Endodermal cell (in vitro differentiated cells): ENCODE measurements at regions not wholly inside any gene's neighbourhood (a gene's known extent, or its start where the extent isn't known, plus 50 kb on each side); places are given as distances from the start of the nearest gene placed in this dataset.

Source experiments
- DNase-seq: peaks from one replicate; pipeline ENCODE4 v3.0.0-alpha.2; 2017
- H3K27ac ChIP-seq: 2 replicates; pipeline ENCODE4 v1.5.1; 2013; ENCODE audit warnings: mild to moderate bottlenecking, low read depth, low read length, moderate library complexity
- H3K27me3 ChIP-seq: 2 replicates; pipeline ENCODE4 v1.6.1; 2013; ENCODE audit warnings: mild to moderate bottlenecking, low read length, moderate library complexity; ENCODE audit not compliant: insufficient read depth, control insufficient read depth, poor library complexity, severe bottlenecking
- H3K36me3 ChIP-seq: 2 replicates; pipeline ENCODE4 v1.7.0; 2013; ENCODE audit warnings: mild to moderate bottlenecking, low read length, moderate library complexity; ENCODE audit not compliant: control insufficient read depth, insufficient read depth
- H3K4me1 ChIP-seq: one replicate; pipeline ENCODE4 v1.7.0; 2013; ENCODE audit warnings: low read length; ENCODE audit not compliant: control insufficient read depth, insufficient read depth
- H3K4me3 ChIP-seq: 2 replicates; pipeline ENCODE4 v1.5.1; 2013; ENCODE audit warnings: mild to moderate bottlenecking, low read length, moderate library complexity
- H3K9ac ChIP-seq: 2 replicates; pipeline ENCODE4 v1.6.1; 2013; ENCODE audit warnings: mild to moderate bottlenecking, low read length, moderate library complexity; ENCODE audit not compliant: poor library complexity, severe bottlenecking; ENCODE audit errors: extremely low read depth
- H3K9me3 ChIP-seq: 2 replicates; pipeline ENCODE4 v1.6.1; 2013; ENCODE audit warnings: mild to moderate bottlenecking, low read length, moderate library complexity; ENCODE audit not compliant: control insufficient read depth
- H3K27ac Mint-ChIP-seq: 2 replicates; pipeline ENCODE4 v1.8.0; 2020; ENCODE audit warnings: mixed read lengths
- H3K27me3 Mint-ChIP-seq: 2 replicates; pipeline ENCODE4 v1.8.0; 2021; ENCODE audit warnings: mild to moderate bottlenecking, mixed read lengths; ENCODE audit not compliant: insufficient read depth
- H3K36me3 Mint-ChIP-seq: 2 replicates; pipeline ENCODE4 v1.8.0; 2020; ENCODE audit warnings: low read depth, mixed read lengths
- H3K4me1 Mint-ChIP-seq: 2 replicates; pipeline ENCODE4 v1.8.0; 2020; ENCODE audit warnings: mixed read lengths
- H3K4me3 Mint-ChIP-seq: 2 replicates; pipeline ENCODE4 v1.8.0; 2020; ENCODE audit warnings: mild to moderate bottlenecking, moderate library complexity, mixed read lengths
- H3K9me3 Mint-ChIP-seq: 2 replicates; pipeline ENCODE4 v1.8.0; 2020; ENCODE audit warnings: mild to moderate bottlenecking, mixed read lengths
- WGBS, 2 experiments: methylation state at CpG; one replicate each; pipeline versions ENCODE4 v1.1.5 to v1.1.7; 2013; ENCODE audit warnings: missing lambda C conversion rate in 2 of 2, mixed read lengths in 1 of 2; ENCODE audit not compliant: insufficient coverage in 1 of 2, insufficient read length in 1 of 2; 5-methylcytosine and 5-hydroxymethylcytosine counted together
- TF ChIP-seq, protein P1 (sequence below): fragments of 200-600 bp; sonication (generic); conservative IDR thresholded peaks from 2 replicates; pipeline ENCODE4 v1.5.0; 2021; ENCODE audit warnings: antibody characterized with exemption, mild to moderate bottlenecking

- Mint-ChIP-seq H3K27ac (no peak overlapping the region), H3K4me1 (no peaks in the 10 kb centered on the region), H3K9me3 (no peaks in the 10 kb centered on the region), H3K27me3 (no peaks in the 10 kb centered on the region), H3K36me3 (no peaks in the 10 kb centered on the region), H3K4me3 (no peak overlapping the region)
- 83% methylated on average over 2 of the region's 3 CpGs; no CpG with 5 or more reads in 1 of the 2 experiments for WGBS, 2 experiments
- H3K4me3 ChIP-seq, result no peak overlapping the region
- no peaks in the 10 kb centered on the region for H3K36me3 ChIP-seq
- H3K4me1 ChIP-seq, result no peaks in the 10 kb centered on the region
- H3K9me3 ChIP-seq, result no peaks in the 10 kb centered on the region
- no peak overlapping the region for H3K27ac ChIP-seq
- DNase-seq, result no peak
- H3K9ac ChIP-seq, result no peak overlapping the region
- TF ChIP-seq, protein P1, sequence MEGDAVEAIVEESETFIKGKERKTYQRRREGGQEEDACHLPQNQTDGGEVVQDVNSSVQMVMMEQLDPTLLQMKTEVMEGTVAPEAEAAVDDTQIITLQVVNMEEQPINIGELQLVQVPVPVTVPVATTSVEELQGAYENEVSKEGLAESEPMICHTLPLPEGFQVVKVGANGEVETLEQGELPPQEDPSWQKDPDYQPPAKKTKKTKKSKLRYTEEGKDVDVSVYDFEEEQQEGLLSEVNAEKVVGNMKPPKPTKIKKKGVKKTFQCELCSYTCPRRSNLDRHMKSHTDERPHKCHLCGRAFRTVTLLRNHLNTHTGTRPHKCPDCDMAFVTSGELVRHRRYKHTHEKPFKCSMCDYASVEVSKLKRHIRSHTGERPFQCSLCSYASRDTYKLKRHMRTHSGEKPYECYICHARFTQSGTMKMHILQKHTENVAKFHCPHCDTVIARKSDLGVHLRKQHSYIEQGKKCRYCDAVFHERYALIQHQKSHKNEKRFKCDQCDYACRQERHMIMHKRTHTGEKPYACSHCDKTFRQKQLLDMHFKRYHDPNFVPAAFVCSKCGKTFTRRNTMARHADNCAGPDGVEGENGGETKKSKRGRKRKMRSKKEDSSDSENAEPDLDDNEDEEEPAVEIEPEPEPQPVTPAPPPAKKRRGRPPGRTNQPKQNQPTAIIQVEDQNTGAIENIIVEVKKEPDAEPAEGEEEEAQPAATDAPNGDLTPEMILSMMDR, result no peak
- no peaks in the 10 kb centered on the region for H3K27me3 ChIP-seq
Observed at GRCh38 chr15:97457203-97457847, 503.2 kb upstream of the ARRDC4 start.

- TF ChIP-seq, protein P1, result no peak
- WGBS, 2 experiments, result 87 to 100% methylated on average over 1 of the region's 1 CpG
- H3K27ac Mint-ChIP-seq, result no peak overlapping the region
- H3K4me3 Mint-ChIP-seq, result no peak overlapping the region
- no peaks in the 10 kb centered on the region for H3K9me3 Mint-ChIP-seq
- Histone ChIP-seq H3K27me3 (no peaks in the 10 kb centered on the region), H3K9ac (no peak overlapping the region), H3K4me1 (no peaks in the 10 kb centered on the region), H3K4me3 (no peak overlapping the region), H3K27ac (no peak overlapping the region), H3K36me3 (no peaks in the 10 kb centered on the region), H3K9me3 (no peaks in the 10 kb centered on the region)
- H3K36me3 Mint-ChIP-seq, result no peaks in the 10 kb centered on the region
- no peaks in the 10 kb centered on the region for H3K27me3 Mint-ChIP-seq
- no peaks in the 10 kb centered on the region for H3K4me1 Mint-ChIP-seq
- no peak for DNase-seq
Observed at GRCh38 chr15:97459771-97460170, 500.7 kb upstream of the ARRDC4 start.

GRCh38 chr15:97461226-97461625, 499.3 kb upstream of the ARRDC4 start:
- H3K36me3 ChIP-seq, result no peaks in the 10 kb centered on the region
- no peaks in the 10 kb centered on the region for H3K9me3 ChIP-seq
- H3K4me3 ChIP-seq, result no peak overlapping the region
- H3K9ac ChIP-seq, result no peak overlapping the region
- Mint-ChIP-seq H3K4me3 (no peak overlapping the region), H3K9me3 (no peaks in the 10 kb centered on the region), H3K27ac (no peak overlapping the region), H3K36me3 (no peaks in the 10 kb centered on the region), H3K27me3 (peaks cover under 1% of the 10 kb centered on the region), H3K4me1 (no peaks in the 10 kb centered on the region)
- DNase-seq, result no peak
- TF ChIP-seq, protein P1, result no peak
- H3K4me1 ChIP-seq, result no peaks in the 10 kb centered on the region
- no peaks in the 10 kb centered on the region for H3K27me3 ChIP-seq
- H3K27ac ChIP-seq, result no peak overlapping the region
- WGBS, 2 experiments, result 94% methylated on average over 1 of the region's 1 CpG; no CpG with 5 or more reads in 1 of the 2 experiments
